AG09309 (cell line): ENCODE measurements at regions not wholly inside any gene's neighbourhood (a gene's known extent, or its start where the extent isn't known, plus 50 kb on each side); places are given as distances from the start of the nearest gene placed in this dataset.

Experiments
- DNase-seq: peaks from one replicate; pipeline ENCODE4 v3.0.0-alpha.2; 2010; ENCODE audit warnings: low read depth
- H3K4me3 ChIP-seq: 2 replicates; pipeline ENCODE4 v1.5.1; 2011; ENCODE audit warnings: mild to moderate bottlenecking, low read depth, low read length, moderate library complexity; ENCODE audit not compliant: control insufficient read depth
- CTCF ChIP-seq: IDR thresholded peaks from 2 replicates; pipeline ENCODE4 v1.5.1; 2011; ENCODE audit warnings: mild to moderate bottlenecking, low read depth, low read length, inconsistent platforms; ENCODE audit not compliant: insufficient read depth, control insufficient read depth; ENCODE audit errors: missing control alignments

- DNase-seq = no peak
- TF ChIP-seq CTCF = no peak
- no peak overlapping the region for H3K4me3 ChIP-seq
Measured at GRCh38 chr13:63389756-63390155, 1974.1 kb upstream of the PCDH20 start.

DNA sequence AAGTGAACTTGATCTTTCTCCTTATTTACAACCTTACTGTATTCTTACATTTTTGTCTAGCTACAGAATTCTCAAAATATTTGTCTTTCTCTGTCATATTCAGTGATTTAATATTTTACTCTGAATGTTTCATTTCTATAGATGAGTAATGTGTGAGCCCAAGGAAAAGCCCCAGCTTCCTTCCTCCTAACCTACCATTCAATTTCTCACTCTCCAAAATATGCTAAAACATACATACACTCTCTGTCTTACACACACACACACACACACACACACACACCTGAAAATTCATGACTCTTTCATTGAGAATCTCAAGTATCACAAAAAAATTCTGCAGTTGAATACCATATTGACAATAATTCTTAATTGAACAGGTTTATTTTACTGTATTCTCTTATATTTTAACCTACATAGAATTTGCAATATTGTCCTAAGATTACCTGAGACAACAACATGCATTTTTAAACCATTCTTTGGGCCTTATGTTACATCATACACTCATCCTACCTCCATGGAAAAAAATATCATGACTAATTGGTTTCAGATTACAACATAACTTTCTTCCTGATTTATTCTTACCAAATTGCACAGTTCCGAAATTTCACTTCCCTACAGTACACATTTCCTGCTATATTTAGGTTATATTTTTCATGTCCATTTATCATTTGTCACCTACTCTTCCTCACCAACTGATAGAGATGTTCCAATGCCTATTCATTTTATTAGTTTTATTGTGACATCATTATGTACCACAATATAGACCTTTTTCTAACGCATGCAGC is 1965.6 kb upstream of the PCDH20 start:
- no peak for DNase-seq
- TF ChIP-seq CTCF = no peak
- no peak overlapping the region for H3K4me3 ChIP-seq

GRCh38 chr13:63377986-63378385 is 1962.3 kb upstream of the PCDH20 start:
- no peak for TF ChIP-seq CTCF
- no peak overlapping the region for H3K4me3 ChIP-seq
- no peak for DNase-seq

DNA sequence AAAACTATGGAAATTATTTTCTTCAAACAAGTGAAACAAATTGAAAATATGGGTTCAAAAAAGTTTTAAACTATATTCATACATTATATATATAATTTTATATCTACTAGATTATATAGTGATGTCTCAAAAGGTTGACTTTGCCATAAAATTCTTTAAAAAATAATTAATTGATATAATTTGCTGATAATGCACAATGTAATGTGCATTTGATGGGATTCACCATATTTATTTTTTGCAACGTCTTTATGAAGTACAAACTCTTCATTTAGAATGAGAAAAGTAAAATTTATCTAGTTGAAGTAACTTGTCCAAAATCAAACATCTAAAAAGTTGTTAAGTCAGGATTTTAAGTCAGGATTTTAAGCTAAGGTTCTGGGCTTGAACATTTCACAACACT is 1954.5 kb upstream of the PCDH20 start:
- H3K4me3 ChIP-seq = no peak overlapping the region
- DNase-seq = no peak

DNA sequence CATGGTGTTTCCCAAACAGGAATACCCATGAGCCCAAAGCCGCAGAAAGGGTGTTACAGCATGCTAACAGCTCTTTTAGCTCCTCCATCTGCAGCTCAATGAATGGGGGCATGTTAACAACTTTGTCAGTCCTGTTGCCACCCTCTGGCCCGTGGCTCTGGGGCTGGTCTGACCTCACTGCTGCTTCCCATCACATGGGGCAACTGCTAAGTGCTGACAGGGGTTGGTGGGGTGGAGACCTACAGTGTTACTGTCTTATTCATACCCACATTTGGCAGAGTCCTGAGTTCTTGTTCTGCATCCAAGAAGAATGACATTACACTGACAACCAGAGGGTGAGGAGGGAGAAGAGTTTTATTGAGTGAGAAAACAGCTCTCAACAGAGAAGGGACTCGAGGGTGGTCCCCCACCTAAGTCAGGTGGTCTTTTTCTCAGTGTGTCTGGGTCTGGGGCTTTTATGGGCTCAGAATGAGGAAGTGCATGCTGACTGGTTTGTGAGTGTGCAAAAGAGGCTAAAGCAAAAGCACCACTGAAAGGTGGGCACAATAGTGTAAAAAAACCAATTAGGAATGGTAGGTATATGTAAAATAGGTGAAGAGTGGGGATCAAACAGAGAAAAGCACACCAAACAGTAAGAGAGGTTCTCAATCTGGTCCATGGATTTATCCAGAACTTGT is 1952.0 kb upstream of the PCDH20 start:
- no peak overlapping the region for H3K4me3 ChIP-seq
- TF ChIP-seq CTCF = no peak
- DNase-seq = no peak

More for the DNA sequence above, 1954.5 kb upstream of the PCDH20 start:
- no peak for TF ChIP-seq CTCF

DNA sequence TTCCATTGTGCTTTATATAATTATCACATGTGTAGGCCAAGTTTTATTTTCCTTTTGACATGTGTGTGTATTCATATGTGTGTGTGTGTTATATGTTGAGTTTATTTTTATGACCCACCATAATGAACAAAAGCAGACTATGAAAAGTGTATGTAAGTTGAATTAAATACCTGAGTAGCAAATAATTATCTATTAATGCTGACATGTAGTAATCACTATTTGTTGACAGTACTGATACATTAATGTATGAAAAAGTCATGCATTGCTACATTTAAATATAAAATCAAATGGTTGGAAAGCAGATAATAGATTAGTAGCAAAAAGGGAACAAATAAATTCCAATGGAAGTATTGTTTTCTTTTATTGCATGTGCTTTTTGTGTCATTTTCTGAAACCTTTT is 1948.5 kb upstream of the PCDH20 start:
- no peak for TF ChIP-seq CTCF
- no peak overlapping the region for H3K4me3 ChIP-seq
- DNase-seq = no peak
